ENCODE measurements at regions not wholly inside any gene's neighbourhood (a gene's known extent, or its start where the extent isn't known, plus 50 kb on each side); places are given as distances from the start of the nearest gene placed in this dataset.

GRCh38 chr7:22002726-22003125 is 57.0 kb upstream of the CDCA7L start:
- no peak overlapping the region for H2BK5ac ChIP-seq (ENCODE audit: low read length)
- no peak overlapping the region for H3K23ac ChIP-seq (ENCODE audit: low read length)

GRCh38 chr7:22001345-22002004 is 55.8 kb upstream of the CDCA7L start:
- peak; percentile 61 for DNase-seq
- no peak overlapping the region for H3K9ac ChIP-seq (ENCODE audit: low read length)
- no peak overlapping the region for H4K8ac ChIP-seq (ENCODE audit: low read depth, low read length)
- no peak overlapping the region for H2BK5ac ChIP-seq (ENCODE audit: low read length)
- H3K4me2 ChIP-seq (ENCODE audit: low read length) = no peak overlapping the region
- H3K79me2 ChIP-seq (ENCODE audit: control insufficient read depth, insufficient read depth, low read length) = no peaks in the 10 kb centered on the region
- H3K4me1 ChIP-seq (ENCODE audit: control insufficient read depth, low read depth, low read length) = no peaks in the 10 kb centered on the region
- no peak overlapping the region for H2BK15ac ChIP-seq (replicated peaks; ENCODE audit: low read depth)
- H3K4ac ChIP-seq (ENCODE audit: low read depth, low read length) = no peak overlapping the region
- H3K56ac ChIP-seq (ENCODE audit: low read length) = no peak overlapping the region
- no peaks in the 10 kb centered on the region for H3K79me1 ChIP-seq (ENCODE audit: low read length)
- H4K5ac ChIP-seq (ENCODE audit: low read length) = no peak overlapping the region
- H2BK120ac ChIP-seq (ENCODE audit: low read depth, low read length) = no peak overlapping the region
- H3K27ac ChIP-seq (ENCODE audit: low read depth, low read length) = no peak overlapping the region
- no CpG with 5 or more reads among the region's 8 CpGs for WGBS (ENCODE audit: extremely low coverage, insufficient coverage, low lambda C conversion rate)
- H2AK5ac ChIP-seq (ENCODE audit: low read length) = no peak overlapping the region
- H3K18ac ChIP-seq (ENCODE audit: low read length) = no peak overlapping the region
- no peak overlapping the region for H3K23ac ChIP-seq (ENCODE audit: low read length)
- no peak overlapping the region for H3K4me3 ChIP-seq (ENCODE audit: low read length)
- H3K27me3 ChIP-seq (ENCODE audit: insufficient read depth, low read length, poor library complexity) = no peaks in the 10 kb centered on the region
- no peaks in the 10 kb centered on the region for H3K36me3 ChIP-seq (ENCODE audit: control insufficient read depth, insufficient read depth, low read length)

More at GRCh38 chr7:22002726-22003125, 57.0 kb upstream of the CDCA7L start:
- Histone ChIP-seq H3K79me2 (ENCODE audit: control insufficient read depth, insufficient read depth, low read length) (no peaks in the 10 kb centered on the region), H3K27ac (ENCODE audit: low read depth, low read length) (no peak overlapping the region), H2AK5ac (ENCODE audit: low read length) (no peak overlapping the region), H3K36me3 (ENCODE audit: control insufficient read depth, insufficient read depth, low read length) (no peaks in the 10 kb centered on the region), H2BK15ac (replicated peaks; ENCODE audit: low read depth) (no peak overlapping the region), H3K27me3 (ENCODE audit: insufficient read depth, low read length, poor library complexity) (no peaks in the 10 kb centered on the region), H3K4me3 (ENCODE audit: low read length) (no peak overlapping the region), H3K4ac (ENCODE audit: low read depth, low read length) (no peak overlapping the region), H3K79me1 (ENCODE audit: low read length) (no peaks in the 10 kb centered on the region), H3K9ac (ENCODE audit: low read length) (no peak overlapping the region), H4K5ac (ENCODE audit: low read length) (no peak overlapping the region), H3K4me2 (ENCODE audit: low read length) (no peak overlapping the region), H3K18ac (ENCODE audit: low read length) (no peak overlapping the region), H2BK120ac (ENCODE audit: low read depth, low read length) (no peak overlapping the region), H4K8ac (ENCODE audit: low read depth, low read length) (no peak overlapping the region), H3K56ac (ENCODE audit: low read length) (no peak overlapping the region), H3K4me1 (ENCODE audit: control insufficient read depth, low read depth, low read length) (no peaks in the 10 kb centered on the region)
- DNase-seq = no peak
- WGBS (ENCODE audit: extremely low coverage, insufficient coverage, low lambda C conversion rate) = no CpG with 5 or more reads among the region's 1 CpG

GRCh38 chr7:21999896-22000295 is 54.2 kb upstream of the CDCA7L start:
- Histone ChIP-seq H4K8ac (ENCODE audit: low read depth, low read length) (no peak overlapping the region), H3K23ac (ENCODE audit: low read length) (no peak overlapping the region), H4K5ac (ENCODE audit: low read length) (no peak overlapping the region), H3K4me3 (ENCODE audit: low read length) (no peak overlapping the region), H2BK15ac (replicated peaks; ENCODE audit: low read depth) (no peak overlapping the region), H3K36me3 (ENCODE audit: control insufficient read depth, insufficient read depth, low read length) (no peaks in the 10 kb centered on the region), H3K56ac (ENCODE audit: low read length) (no peak overlapping the region), H3K27me3 (ENCODE audit: insufficient read depth, low read length, poor library complexity) (no peaks in the 10 kb centered on the region), H3K9ac (ENCODE audit: low read length) (no peak overlapping the region), H2BK5ac (ENCODE audit: low read length) (no peak overlapping the region), H3K4me1 (ENCODE audit: control insufficient read depth, low read depth, low read length) (no peaks in the 10 kb centered on the region), H3K79me2 (ENCODE audit: control insufficient read depth, insufficient read depth, low read length) (no peaks in the 10 kb centered on the region), H3K27ac (ENCODE audit: low read depth, low read length) (no peak overlapping the region), H2BK120ac (ENCODE audit: low read depth, low read length) (no peak overlapping the region), H3K4ac (ENCODE audit: low read depth, low read length) (no peak overlapping the region), H3K79me1 (ENCODE audit: low read length) (no peaks in the 10 kb centered on the region), H2AK5ac (ENCODE audit: low read length) (no peak overlapping the region), H3K18ac (ENCODE audit: low read length) (no peak overlapping the region), H3K4me2 (ENCODE audit: low read length) (no peak overlapping the region)
- no peak for DNase-seq
- WGBS (ENCODE audit: extremely low coverage, insufficient coverage, low lambda C conversion rate) = no CpG with 5 or more reads among the region's 6 CpGs

- no peaks in the 10 kb centered on the region for H3K79me1 ChIP-seq (ENCODE audit: low read length)
- H3K18ac ChIP-seq (ENCODE audit: low read length) = no peak overlapping the region
- H3K79me2 ChIP-seq (ENCODE audit: control insufficient read depth, insufficient read depth, low read length) = no peaks in the 10 kb centered on the region
- H3K56ac ChIP-seq (ENCODE audit: low read length) = no peak overlapping the region
- no peak overlapping the region for H3K4me2 ChIP-seq (ENCODE audit: low read length)
- H3K9ac ChIP-seq (ENCODE audit: low read length) = no peak overlapping the region
- H3K4ac ChIP-seq (ENCODE audit: low read depth, low read length) = no peak overlapping the region
- H3K27ac ChIP-seq (ENCODE audit: low read depth, low read length) = no peak overlapping the region
- H3K4me1 ChIP-seq (ENCODE audit: control insufficient read depth, low read depth, low read length) = no peaks in the 10 kb centered on the region
- no peak overlapping the region for H2BK15ac ChIP-seq (replicated peaks; ENCODE audit: low read depth)
- H2AK5ac ChIP-seq (ENCODE audit: low read length) = no peak overlapping the region
- H4K8ac ChIP-seq (ENCODE audit: low read depth, low read length) = no peak overlapping the region
- H3K36me3 ChIP-seq (ENCODE audit: control insufficient read depth, insufficient read depth, low read length) = no peaks in the 10 kb centered on the region
- H2BK120ac ChIP-seq (ENCODE audit: low read depth, low read length) = no peak overlapping the region
- no peak for DNase-seq
- no peaks in the 10 kb centered on the region for H3K27me3 ChIP-seq (ENCODE audit: insufficient read depth, low read length, poor library complexity)
- no CpG with 5 or more reads among the region's 1 CpG for WGBS (ENCODE audit: extremely low coverage, insufficient coverage, low lambda C conversion rate)
- no peak overlapping the region for H2BK5ac ChIP-seq (ENCODE audit: low read length)
- no peak overlapping the region for H4K5ac ChIP-seq (ENCODE audit: low read length)
- H3K23ac ChIP-seq (ENCODE audit: low read length) = no peak overlapping the region
- no peak overlapping the region for H3K4me3 ChIP-seq (ENCODE audit: low read length)
These were observed 50.9 kb upstream of the CDCA7L start for GRCh38 chr7:21996641-21997040.
